ENCODE measurements at regions not wholly inside any gene's neighbourhood (a gene's known extent, or its start where the extent isn't known, plus 50 kb on each side); places are given as distances from the start of the nearest gene placed in this dataset.

GRCh38 chr5:164687391-164687790 lies 1182.0 kb downstream of the MAT2B start:
- TF ChIP-seq FOXP2 (optimal IDR thresholded peaks at IDR 0.05; ENCODE audit: control extremely low read depth, extremely low read length, insufficient read depth): no peak
- TF ChIP-seq POLR2AphosphoS5 (IDR thresholded peaks at IDR 0.05; ENCODE audit: borderline replicate concordance, low read depth, low read length): no peak
- TF ChIP-seq EZH2 (IDR thresholded peaks at IDR 0.05): no peak
- Histone ChIP-seq H3K27ac (no peak overlapping the region), H3K4me3 (no peak overlapping the region), H3K36me3 (ENCODE audit: insufficient read depth, low read length) (no peaks in the 10 kb centered on the region), H3K9ac (ENCODE audit: insufficient read length) (no peak overlapping the region), H3K9me3 (ENCODE audit: low read depth, low read length) (no peaks in the 10 kb centered on the region)
- no peak for DNase-seq (ENCODE audit: low read depth, low spot score)

GRCh38 chr5:164688437-164688836 lies 1183.0 kb downstream of the MAT2B start:
- Histone ChIP-seq H3K27ac (no peak overlapping the region), H3K9me3 (ENCODE audit: low read depth, low read length) (no peaks in the 10 kb centered on the region), H3K36me3 (ENCODE audit: insufficient read depth, low read length) (no peaks in the 10 kb centered on the region), H3K9ac (ENCODE audit: insufficient read length) (no peak overlapping the region), H3K4me3 (no peak overlapping the region)
- TF ChIP-seq FOXP2 (optimal IDR thresholded peaks at IDR 0.05; ENCODE audit: control extremely low read depth, extremely low read length, insufficient read depth): no peak
- no peak for TF ChIP-seq EZH2 (IDR thresholded peaks at IDR 0.05)
- no peak for TF ChIP-seq POLR2AphosphoS5 (IDR thresholded peaks at IDR 0.05; ENCODE audit: borderline replicate concordance, low read depth, low read length)
- DNase-seq (ENCODE audit: low read depth, low spot score): no peak

DNA sequence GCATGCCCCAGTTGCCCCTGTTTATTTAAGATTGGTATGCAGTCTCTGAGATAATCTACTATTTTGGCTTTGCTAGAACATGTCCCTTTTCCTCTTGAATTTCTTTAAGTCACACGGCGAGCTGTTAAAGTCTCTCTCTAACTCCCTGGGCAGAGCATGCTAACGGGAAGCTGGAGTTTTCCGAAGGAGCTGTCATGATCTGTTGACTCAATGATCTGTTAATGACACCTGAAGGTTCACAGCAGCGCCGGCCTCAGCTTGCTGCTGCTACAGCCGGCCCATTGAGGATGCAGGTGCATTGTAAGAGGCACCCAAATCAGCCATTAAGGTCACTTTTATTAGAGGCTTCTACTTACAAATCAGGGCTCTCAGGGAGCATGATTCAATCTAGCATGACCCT lies 1203.4 kb downstream of the MAT2B start:
- H3K36me3 ChIP-seq (ENCODE audit: insufficient read depth, low read length): no peaks in the 10 kb centered on the region
- no peak for TF ChIP-seq POLR2AphosphoS5 (IDR thresholded peaks at IDR 0.05; ENCODE audit: borderline replicate concordance, low read depth, low read length)
- no peak for TF ChIP-seq FOXP2 (optimal IDR thresholded peaks at IDR 0.05; ENCODE audit: control extremely low read depth, extremely low read length, insufficient read depth)
- TF ChIP-seq EZH2 (IDR thresholded peaks at IDR 0.05): no peak
- H3K27ac ChIP-seq: no peak overlapping the region
- no peak overlapping the region for H3K9ac ChIP-seq (ENCODE audit: insufficient read length)
- H3K9me3 ChIP-seq (ENCODE audit: low read depth, low read length): no peaks in the 10 kb centered on the region
- no peak for DNase-seq (ENCODE audit: low read depth, low spot score)
- H3K4me3 ChIP-seq: no peak overlapping the region

DNA sequence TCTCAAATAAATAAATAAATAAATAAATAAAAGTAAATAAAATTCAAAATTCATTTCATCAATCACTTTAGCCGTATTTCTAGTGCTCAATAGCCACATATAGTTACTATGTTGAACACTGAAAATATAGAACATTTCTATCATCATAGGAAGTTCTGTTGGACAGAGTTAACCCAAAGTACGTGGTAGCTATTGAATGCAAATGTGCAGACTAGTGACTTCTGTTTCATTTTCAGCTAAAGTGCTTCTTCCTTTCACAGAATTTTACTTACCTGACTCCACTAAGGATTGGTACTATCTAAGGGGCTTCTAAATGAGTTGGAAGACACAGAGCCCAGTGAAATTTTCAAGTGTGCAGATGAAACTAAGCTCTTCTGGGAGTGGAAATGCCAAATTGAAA lies 1208.3 kb downstream of the MAT2B start:
- no peak for DNase-seq (ENCODE audit: low read depth, low spot score)
- H3K9ac ChIP-seq (ENCODE audit: insufficient read length): no peak overlapping the region
- no peaks in the 10 kb centered on the region for H3K9me3 ChIP-seq (ENCODE audit: low read depth, low read length)
- no peak for TF ChIP-seq FOXP2 (optimal IDR thresholded peaks at IDR 0.05; ENCODE audit: control extremely low read depth, extremely low read length, insufficient read depth)
- H3K36me3 ChIP-seq (ENCODE audit: insufficient read depth, low read length): no peaks in the 10 kb centered on the region
- no peak overlapping the region for H3K4me3 ChIP-seq
- no peak overlapping the region for H3K27ac ChIP-seq

DNA sequence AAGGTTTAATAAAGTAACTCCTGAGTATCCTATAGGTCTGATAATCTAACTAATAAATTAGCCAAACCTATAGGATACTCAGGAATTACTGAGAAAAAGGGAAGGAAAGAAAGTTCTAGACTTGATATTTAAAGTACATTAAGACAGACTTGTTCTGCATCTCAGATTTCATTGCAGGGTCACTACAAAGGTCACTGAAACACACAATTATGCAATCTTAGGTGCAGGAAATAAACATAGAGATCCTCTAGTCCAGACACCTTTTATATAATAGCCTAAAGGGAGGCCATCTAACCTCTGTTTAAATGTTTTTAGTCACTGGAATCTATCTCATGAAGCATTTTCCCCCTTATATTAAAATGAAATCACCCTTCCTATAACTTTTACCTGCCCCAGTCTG lies 1215.7 kb downstream of the MAT2B start:
- no peaks in the 10 kb centered on the region for H3K36me3 ChIP-seq (ENCODE audit: insufficient read depth, low read length)
- no peak overlapping the region for H3K27ac ChIP-seq
- DNase-seq (ENCODE audit: low read depth, low spot score): no peak

DNA sequence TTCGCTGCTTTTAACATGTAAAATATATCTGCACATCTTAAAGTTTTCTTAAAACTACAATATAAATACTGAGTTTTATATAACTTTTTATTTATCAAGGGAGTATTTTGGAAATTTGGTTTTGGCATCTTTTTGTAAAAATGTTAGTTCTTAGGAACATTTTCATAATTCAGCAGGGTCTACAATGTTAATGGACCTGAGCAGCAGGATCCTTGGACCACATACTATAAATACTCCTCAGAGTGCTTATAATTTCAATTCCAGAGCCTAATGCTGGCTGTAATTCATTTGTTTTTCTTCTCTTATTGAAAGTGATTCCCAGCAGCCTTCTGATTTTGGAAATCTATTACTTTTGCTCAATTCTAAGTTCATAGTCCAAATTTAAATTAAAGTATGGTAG lies 1216.2 kb downstream of the MAT2B start:
- Histone ChIP-seq H3K9ac (ENCODE audit: insufficient read length) (no peak overlapping the region), H3K9me3 (ENCODE audit: low read depth, low read length) (no peaks in the 10 kb centered on the region)

More for the DNA sequence above, 1215.7 kb downstream of the MAT2B start:
- no peak overlapping the region for H3K9ac ChIP-seq (ENCODE audit: insufficient read length)
- TF ChIP-seq POLR2AphosphoS5 (IDR thresholded peaks at IDR 0.05; ENCODE audit: borderline replicate concordance, low read depth, low read length): no peak
- no peak for TF ChIP-seq EZH2 (IDR thresholded peaks at IDR 0.05)
- TF ChIP-seq FOXP2 (optimal IDR thresholded peaks at IDR 0.05; ENCODE audit: control extremely low read depth, extremely low read length, insufficient read depth): no peak
- H3K9me3 ChIP-seq (ENCODE audit: low read depth, low read length): no peaks in the 10 kb centered on the region
- H3K4me3 ChIP-seq: no peak overlapping the region

GRCh38 chr5:164722702-164723101 lies 1217.3 kb downstream of the MAT2B start:
- TF ChIP-seq FOXP2 (optimal IDR thresholded peaks at IDR 0.05; ENCODE audit: control extremely low read depth, extremely low read length, insufficient read depth): no peak
- TF ChIP-seq POLR2AphosphoS5 (IDR thresholded peaks at IDR 0.05; ENCODE audit: borderline replicate concordance, low read depth, low read length): no peak
- TF ChIP-seq EZH2 (IDR thresholded peaks at IDR 0.05): no peak
- no peaks in the 10 kb centered on the region for H3K36me3 ChIP-seq (ENCODE audit: insufficient read depth, low read length)
- H3K9me3 ChIP-seq (ENCODE audit: low read depth, low read length): no peaks in the 10 kb centered on the region
- no peak overlapping the region for H3K9ac ChIP-seq (ENCODE audit: insufficient read length)
- no peak overlapping the region for H3K27ac ChIP-seq
- DNase-seq (ENCODE audit: low read depth, low spot score): no peak
- H3K4me3 ChIP-seq: no peak overlapping the region

More for the DNA sequence above, 1216.2 kb downstream of the MAT2B start:
- no peak for DNase-seq (ENCODE audit: low read depth, low spot score)
- Histone ChIP-seq H3K36me3 (ENCODE audit: insufficient read depth, low read length) (no peaks in the 10 kb centered on the region), H3K27ac (no peak overlapping the region), H3K4me3 (no peak overlapping the region)
- no peak for TF ChIP-seq EZH2 (IDR thresholded peaks at IDR 0.05)

DNA sequence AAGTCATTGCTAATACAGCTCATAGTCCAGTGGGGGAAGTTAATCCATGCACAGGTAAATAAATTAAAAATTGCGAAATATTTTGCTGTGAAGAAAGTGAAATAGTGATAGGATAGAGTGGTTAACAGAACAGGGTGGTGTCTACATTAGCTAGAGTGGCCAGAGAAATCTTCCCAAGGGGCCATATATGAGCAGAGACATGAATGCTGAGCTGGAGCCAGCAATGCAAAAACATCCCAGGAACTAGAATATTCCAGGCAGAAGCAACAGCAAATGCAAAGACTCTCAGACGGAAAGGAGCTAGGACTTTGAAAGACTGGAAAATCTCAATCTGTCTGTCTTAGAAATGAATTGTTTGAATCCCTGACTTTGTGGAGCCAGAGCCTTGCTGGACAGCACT lies 1221.6 kb downstream of the MAT2B start:
- DNase-seq (ENCODE audit: low read depth, low spot score): no peak
- TF ChIP-seq FOXP2 (optimal IDR thresholded peaks at IDR 0.05; ENCODE audit: control extremely low read depth, extremely low read length, insufficient read depth) (no peak), EZH2 (IDR thresholded peaks at IDR 0.05) (no peak), POLR2AphosphoS5 (IDR thresholded peaks at IDR 0.05; ENCODE audit: borderline replicate concordance, low read depth, low read length) (no peak)
- Histone ChIP-seq H3K9me3 (ENCODE audit: low read depth, low read length) (no peaks in the 10 kb centered on the region), H3K36me3 (ENCODE audit: insufficient read depth, low read length) (no peaks in the 10 kb centered on the region), H3K9ac (ENCODE audit: insufficient read length) (no peak overlapping the region), H3K4me3 (no peak overlapping the region), H3K27ac (no peak overlapping the region)

- Histone ChIP-seq H3K9me3 (ENCODE audit: low read depth, low read length) (no peaks in the 10 kb centered on the region), H3K36me3 (ENCODE audit: insufficient read depth, low read length) (no peaks in the 10 kb centered on the region), H3K9ac (ENCODE audit: insufficient read length) (no peak overlapping the region), H3K27ac (no peak overlapping the region), H3K4me3 (no peak overlapping the region)
- no peak for DNase-seq (ENCODE audit: low read depth, low spot score)
- no peak for TF ChIP-seq EZH2 (IDR thresholded peaks at IDR 0.05)
- no peak for TF ChIP-seq POLR2AphosphoS5 (IDR thresholded peaks at IDR 0.05; ENCODE audit: borderline replicate concordance, low read depth, low read length)
- no peak for TF ChIP-seq FOXP2 (optimal IDR thresholded peaks at IDR 0.05; ENCODE audit: control extremely low read depth, extremely low read length, insufficient read depth)
Measured at GRCh38 chr5:164728733-164729132, 1223.3 kb downstream of the MAT2B start.
